GM18517 (cell line): ENCODE measurements at regions not wholly inside any gene's neighbourhood (a gene's known extent, or its start where the extent isn't known, plus 50 kb on each side); places are given as distances from the start of the nearest gene placed in this dataset.

Source experiments
- ATAC-seq: cut with Tn5 transposase; IDR thresholded peaks from one replicate; pipeline ENCODE4 v1.9.1; 2021; ENCODE audit warnings: mild to moderate bottlenecking, moderate library complexity; ENCODE audit not compliant: unreplicated experiment

DNA sequence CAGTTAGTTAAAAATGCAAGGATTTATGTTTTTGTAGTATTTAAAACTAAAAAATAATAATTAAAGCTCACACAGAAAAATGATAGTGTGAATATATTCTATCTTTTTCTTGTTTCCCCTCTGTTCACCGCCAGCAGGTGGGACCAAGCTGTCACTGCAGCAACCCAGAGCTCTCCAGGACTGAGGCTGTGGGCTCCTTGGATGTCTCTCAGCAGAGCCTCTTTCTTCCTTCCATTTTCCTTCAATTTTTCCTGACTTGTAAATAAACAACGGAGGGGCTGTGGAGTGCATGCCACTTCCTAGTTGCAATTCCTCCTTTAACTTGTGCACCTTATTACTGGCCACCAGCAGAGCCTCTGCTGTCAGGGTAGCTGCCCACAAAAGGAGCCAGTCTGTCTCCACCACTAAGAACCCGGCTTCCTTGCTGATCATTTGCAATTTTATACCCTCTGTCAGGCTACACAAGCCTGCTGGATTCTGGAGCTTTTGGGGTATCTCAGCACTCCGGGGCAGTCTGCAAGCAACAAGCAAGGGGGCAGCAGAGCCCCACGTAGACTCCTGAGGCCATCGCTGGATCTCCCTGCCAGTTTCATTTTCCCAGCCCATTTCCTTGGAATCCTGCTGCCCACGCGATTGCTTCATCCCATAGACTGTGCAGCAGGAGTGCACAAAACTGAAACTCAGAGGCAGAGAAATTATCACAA is 1467.4 kb downstream of the C4orf33 start:
- ATAC-seq: no peak

GRCh38 chr4:130563889-130564418 is 1468.0 kb downstream of the C4orf33 start:
- ATAC-seq: no peak

DNA sequence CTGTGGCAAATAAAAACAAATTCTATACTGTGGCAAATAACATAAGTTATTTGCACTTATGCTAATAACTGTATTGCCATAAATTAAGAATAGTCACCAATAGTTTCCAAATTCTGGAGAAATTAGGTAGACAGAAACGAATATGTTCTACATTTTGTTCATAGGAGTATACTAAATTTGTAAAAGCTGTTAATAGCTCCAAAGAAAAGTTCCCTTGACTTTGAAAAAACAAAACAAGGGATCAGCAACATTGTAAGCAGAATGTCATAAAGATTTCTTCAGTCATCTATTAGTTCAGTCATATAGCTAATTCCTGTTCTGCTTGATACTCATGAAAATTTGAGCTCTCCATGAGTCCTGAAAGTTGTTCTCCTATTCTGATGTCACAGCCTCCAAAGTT is 1472.8 kb downstream of the C4orf33 start:
- no peak for ATAC-seq

DNA sequence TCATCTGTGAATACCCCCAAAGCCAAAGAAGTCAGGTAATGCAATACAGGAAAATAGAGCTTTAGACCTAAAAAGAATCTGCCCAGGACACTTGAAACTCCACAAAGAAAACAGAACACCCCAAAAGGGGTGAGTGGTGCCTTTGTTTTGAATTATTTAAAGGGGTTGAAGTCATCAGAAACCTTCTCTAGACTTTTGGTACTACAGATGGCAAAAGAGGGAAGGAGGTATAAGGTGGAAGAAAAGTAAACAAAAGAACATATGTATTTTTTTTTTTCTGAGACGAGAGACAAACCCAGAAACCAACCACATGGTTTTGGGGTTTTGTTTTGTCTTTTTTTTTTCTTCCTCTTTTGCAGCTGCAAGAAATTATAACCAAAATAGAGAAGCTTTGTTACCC is 1477.8 kb downstream of the C4orf33 start:
- no peak for ATAC-seq

DNA sequence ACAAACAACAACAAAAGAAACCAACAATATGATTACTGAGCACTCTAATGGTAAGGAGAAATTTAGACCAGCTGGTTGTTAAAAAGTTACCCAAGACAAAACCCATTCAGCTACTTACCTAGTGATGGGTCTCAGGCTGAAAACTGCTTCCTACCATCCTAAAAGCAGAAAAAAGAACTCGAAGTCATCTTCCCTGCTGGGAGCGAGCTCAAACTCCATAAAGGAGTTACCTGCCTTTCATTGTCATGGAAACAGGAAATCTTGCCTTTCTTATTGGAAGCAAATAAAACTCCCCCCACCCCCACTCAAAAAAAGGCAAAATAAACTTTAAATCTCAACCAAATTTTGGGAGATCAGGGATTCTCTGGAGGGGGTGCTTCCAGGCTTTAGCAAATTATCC is 1478.3 kb downstream of the C4orf33 start:
- no peak for ATAC-seq

- no peak for ATAC-seq
These were observed 1480.3 kb downstream of the C4orf33 start for GRCh38 chr4:130576218-130576617.

GRCh38 chr4:130591091-130591490 is 1495.1 kb downstream of the C4orf33 start:
- ATAC-seq: no peak

- no peak for ATAC-seq
These were observed 1504.8 kb downstream of the C4orf33 start for GRCh38 chr4:130600706-130601105.

GRCh38 chr4:130603043-130603442 is 1507.1 kb downstream of the C4orf33 start:
- ATAC-seq: no peak

DNA sequence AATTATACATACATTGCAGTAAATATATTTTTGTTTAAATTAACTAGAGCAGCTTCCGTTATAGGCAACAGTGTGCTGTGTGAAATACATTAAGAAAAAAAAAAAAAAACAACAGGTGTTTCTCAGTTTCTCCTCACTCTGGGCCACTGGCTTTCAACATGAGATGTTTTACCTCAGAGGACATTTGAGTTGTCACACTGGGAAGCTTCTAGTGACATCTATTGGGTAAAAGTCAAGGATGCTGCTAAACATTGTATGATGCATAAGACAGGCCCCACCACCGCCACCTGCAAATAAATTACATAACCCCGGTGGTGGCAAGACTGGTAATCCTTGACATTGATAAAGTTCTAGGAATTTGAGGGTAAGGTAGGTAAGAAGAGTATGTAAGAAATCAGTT is 1512.2 kb downstream of the C4orf33 start:
- ATAC-seq: no peak

DNA sequence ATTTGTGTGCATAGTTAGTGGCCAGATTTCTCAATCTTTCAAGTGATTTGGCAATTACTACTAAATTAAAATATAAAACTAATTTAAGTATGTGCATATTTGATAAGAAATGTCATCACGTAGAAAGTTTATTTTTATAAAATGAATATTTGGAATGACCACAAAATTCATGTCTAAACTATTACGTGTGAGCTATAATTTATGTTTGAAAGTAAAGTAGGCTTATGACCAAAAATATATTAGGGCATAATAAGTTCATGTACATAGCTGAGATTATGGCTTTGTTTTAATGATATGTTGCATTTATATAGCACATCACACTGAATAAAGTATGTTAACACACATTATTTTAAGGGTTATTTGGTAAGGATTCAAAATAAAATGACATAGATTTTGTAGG is 1532.6 kb downstream of the C4orf33 start:
- no peak for ATAC-seq

DNA sequence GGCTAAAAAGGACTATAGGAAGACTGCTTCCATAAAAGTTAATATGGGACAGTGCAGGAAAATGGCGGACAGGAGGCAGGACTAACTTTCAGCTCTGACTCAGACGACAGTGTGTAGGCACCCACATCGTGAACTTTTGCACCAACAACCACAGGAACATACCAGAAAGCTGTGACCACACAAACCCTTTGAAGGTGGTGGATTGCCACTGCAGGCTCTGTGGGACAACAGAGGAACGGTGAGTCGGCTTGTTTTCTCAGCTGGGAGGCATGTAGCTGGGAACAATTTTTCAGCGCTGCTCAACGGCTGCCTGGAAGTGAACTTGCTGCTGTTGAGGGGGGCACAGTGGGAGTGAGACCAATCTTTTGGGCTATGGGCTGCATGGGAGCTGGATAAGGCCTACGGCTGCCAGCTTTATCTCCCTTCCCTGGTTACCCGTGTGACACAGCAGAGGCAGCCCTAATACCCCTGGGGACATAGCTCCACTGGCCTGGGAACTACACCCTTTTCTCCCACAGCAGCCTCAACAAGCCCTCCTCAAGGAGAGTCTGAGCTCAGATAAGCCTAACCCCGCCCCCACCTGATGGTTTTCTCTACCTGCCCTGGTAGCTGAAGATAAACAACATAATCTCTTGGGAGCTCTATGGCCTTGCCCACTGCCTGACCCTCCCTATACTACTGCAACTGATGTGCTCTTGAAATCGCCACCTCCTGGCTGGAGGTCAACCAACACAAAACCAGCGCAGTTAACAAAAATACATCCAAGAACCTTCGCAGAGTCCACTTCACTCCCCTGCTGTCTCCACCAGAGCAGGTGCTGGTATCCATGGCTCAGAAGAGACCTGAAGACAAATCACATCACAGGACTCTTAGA is 1537.0 kb downstream of the C4orf33 start:
- ATAC-seq: no peak

DNA sequence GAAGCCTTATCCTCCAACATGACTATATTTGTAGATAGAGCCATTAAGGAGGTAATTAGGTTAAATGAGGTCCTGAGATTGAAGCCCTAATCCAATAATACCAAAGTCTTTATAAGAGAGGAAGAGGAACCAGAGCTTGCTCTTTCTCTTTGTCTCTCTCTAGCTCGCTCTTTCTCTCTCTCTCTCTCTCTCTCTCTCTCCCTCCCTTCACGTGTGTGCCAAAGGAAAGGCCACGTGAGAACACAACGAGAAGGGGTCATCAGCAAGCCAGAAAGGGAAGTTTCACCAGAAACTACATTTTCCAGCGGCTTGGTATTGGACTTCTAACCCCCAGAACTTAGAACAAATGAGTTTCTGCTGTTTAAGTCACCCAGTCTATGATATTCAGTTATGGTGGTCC is 1540.5 kb downstream of the C4orf33 start:
- ATAC-seq: no peak

GRCh38 chr4:130640592-130640991 is 1544.6 kb downstream of the C4orf33 start:
- no peak for ATAC-seq

DNA sequence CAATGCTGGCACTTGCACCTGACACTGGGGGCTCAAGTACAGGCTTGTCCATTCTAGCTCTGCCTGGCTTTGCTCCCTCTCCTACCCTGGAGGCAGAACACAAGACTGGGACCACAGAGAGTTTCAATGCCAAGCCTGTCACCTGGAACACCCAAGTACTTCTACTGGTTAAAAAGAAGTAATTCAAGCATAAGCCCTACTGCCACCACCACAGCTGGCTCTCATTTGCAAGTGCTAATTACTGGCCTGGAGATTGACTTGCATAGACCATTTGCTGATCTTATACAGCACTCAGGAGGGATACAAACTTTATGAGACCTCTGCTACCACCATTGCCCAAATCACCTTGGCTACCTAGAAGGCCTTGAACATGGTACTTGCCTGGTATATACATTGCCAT is 1550.9 kb downstream of the C4orf33 start:
- no peak for ATAC-seq

- ATAC-seq: no peak
These were observed 1552.6 kb downstream of the C4orf33 start for GRCh38 chr4:130648570-130648969.

- ATAC-seq: no peak
These were observed 1557.9 kb downstream of the C4orf33 start for GRCh38 chr4:130653842-130654241.

GRCh38 chr4:130659320-130659719 is 1563.4 kb downstream of the C4orf33 start:
- ATAC-seq: no peak

DNA sequence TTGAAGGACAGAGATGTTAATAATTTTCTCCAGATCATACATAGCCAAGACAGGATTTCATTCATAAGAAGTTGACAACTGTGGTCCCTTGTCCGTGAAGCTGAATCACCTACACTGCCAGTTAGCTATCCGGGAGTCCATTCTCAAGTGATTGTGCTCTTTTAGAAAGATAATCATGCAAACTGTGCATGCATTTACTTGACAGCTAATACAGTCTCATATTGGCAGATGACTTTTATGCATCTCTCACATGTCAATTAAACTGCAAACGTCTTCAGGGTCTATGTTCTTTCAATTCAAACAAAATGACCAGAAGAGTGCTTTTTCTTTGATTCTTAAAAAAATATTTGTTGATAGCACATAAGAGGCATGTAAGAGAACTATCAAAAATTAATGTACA is 1572.9 kb downstream of the C4orf33 start:
- ATAC-seq: no peak

DNA sequence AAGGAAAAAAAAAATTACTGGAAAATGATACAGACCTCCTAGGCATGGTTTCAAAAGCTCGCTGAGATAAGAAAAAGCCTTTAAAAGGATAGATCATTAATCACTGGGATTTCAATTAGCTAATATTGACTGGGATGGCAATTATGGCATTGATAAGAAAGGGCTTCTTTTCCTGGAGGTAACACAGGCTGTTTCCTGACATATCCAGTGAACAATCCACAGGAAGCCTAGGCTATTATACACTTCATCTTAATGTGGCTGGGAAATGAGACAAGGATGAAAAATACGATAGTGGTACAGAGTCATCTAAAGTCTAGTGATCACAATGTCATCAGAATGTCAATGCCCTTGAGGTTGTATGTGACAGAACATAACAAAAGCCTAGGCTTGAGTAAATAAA is 1579.3 kb downstream of the C4orf33 start:
- ATAC-seq: no peak

DNA sequence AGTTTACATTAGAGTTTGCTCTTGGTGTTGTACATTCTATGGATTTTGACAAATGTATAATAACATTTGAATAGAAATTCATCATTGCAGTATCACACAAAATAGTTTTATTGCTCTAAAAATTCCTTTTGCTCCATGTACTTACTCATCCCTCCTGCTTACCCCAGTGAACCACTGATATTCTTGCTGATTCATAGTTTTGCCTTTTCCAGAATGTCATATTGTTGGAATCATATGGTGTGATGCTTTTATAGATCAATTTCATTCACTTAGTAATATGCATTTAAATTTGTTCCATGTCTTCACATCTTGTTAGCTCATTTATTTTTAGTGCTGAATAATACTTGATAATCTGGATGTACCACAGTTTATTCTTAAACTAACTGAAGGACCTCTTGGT is 1593.2 kb downstream of the C4orf33 start:
- no peak for ATAC-seq

GRCh38 chr4:130698251-130698650 is 1602.3 kb downstream of the C4orf33 start:
- no peak for ATAC-seq
